ENCODE measurements at regions not wholly inside any gene's neighbourhood (a gene's known extent, or its start where the extent isn't known, plus 50 kb on each side); places are given as distances from the start of the nearest gene placed in this dataset.

- no peak overlapping the region for H3K9ac ChIP-seq (ENCODE audit: insufficient read depth in 1 of 2, low read depth in 2 of 2, low read length in 2 of 2)
- ATAC-seq: no peak
- ChIA-PET CTCF (ENCODE audit: low intra/inter-chr PET ratio) (no interaction called here), POLR2A (no interaction called here)
- H3K36me3 ChIP-seq (ENCODE audit: control insufficient read depth, insufficient read depth, low read length): no peaks in the 10 kb centered on the region
- no peak overlapping the region for H3K27ac ChIP-seq (ENCODE audit: extremely low read depth, low read depth, low read length)
- TF ChIP-seq ETV1 (tag; conservative IDR thresholded peaks at IDR 0.05; ENCODE audit: low read depth) (no peak), HNRNPL (IDR thresholded peaks at IDR 0.05; ENCODE audit: low read depth, low read length) (no peak), ATF1 (CRISPR knock-in tag; IDR thresholded peaks at IDR 0.05) (no peak), ATF1 (tag; IDR thresholded peaks at IDR 0.05) (no peak), FOXA1 (IDR thresholded peaks at IDR 0.05; ENCODE audit: borderline replicate concordance) (no peak), ZC3H8 (IDR thresholded peaks at IDR 0.05) (no peak), ILK (tag; IDR thresholded peaks at IDR 0.05; ENCODE audit: borderline replicate concordance, low read depth) (no peak), TCF15 (CRISPR knock-in tag; IDR thresholded peaks at IDR 0.05) (no peak), CHD4 (IDR thresholded peaks at IDR 0.05; ENCODE audit: insufficient read depth, insufficient replicate concordance, low read depth, low read length, poor library complexity, severe bottlenecking) (no peak), RFX7 (CRISPR knock-in tag; IDR thresholded peaks at IDR 0.05) (no peak), ZNF280B (CRISPR knock-in tag; IDR thresholded peaks at IDR 0.05) (no peak)
- peaks cover 17 to 28% of the 10 kb centered on the region in 2 experiments; a peak in 4 of 5 replicates for H3K27me3 ChIP-seq (ENCODE audit: control insufficient read depth in 2 of 2, insufficient read depth in 2 of 2, low read length in 2 of 2)
- H3K4me3 ChIP-seq: no peak overlapping the region
- H3K4me2 ChIP-seq (ENCODE audit: insufficient read depth, low read length): no peak overlapping the region
- no peak for FAIRE-seq
- no peaks in the 10 kb centered on the region for H4K20me1 ChIP-seq (replicated peaks; ENCODE audit: control insufficient read depth, insufficient read depth, low read length)
- H3K79me2 ChIP-seq (ENCODE audit: control insufficient read depth, insufficient read depth, low read length): no peaks in the 10 kb centered on the region
- no TSS peak for BruUV-seq (replicated peaks)
- in situ Hi-C loops (cut with MboI) (no loop called here), intact Hi-C loops (cut with micrococcal nuclease) (no loop called here)
- no peaks in the 10 kb centered on the region for H3K9me3 ChIP-seq (replicated peaks; ENCODE audit: control insufficient read depth, insufficient read depth, low read depth, low read length)
- no peak overlapping the region for H2AFZ ChIP-seq (ENCODE audit: low read depth, low read length)
- H3K4me1 ChIP-seq (replicated peaks in 1 of 2; ENCODE audit: control insufficient read depth in 2 of 2, insufficient read depth in 2 of 2, low read length in 2 of 2): no peaks in the 10 kb centered on the region
- 2% methylated on average over 10 of the region's 10 CpGs for WGBS (ENCODE audit: insufficient coverage, low coverage, missing lambda C conversion rate)
- DNase-seq (ENCODE audit: extremely low read depth in 1 of 4, low spot score in 3 of 4): no peak
- H3K9me1 ChIP-seq (ENCODE audit: control insufficient read depth, insufficient read depth, low read length): no peaks in the 10 kb centered on the region
These were observed 51.3 kb downstream of the OR10H4 start for GRCh38 chr19:16000024-16000663.
